Astrocyte of the hippocampus (primary cell): ENCODE measurements at regions not wholly inside any gene's neighbourhood (a gene's known extent, or its start where the extent isn't known, plus 50 kb on each side); places are given as distances from the start of the nearest gene placed in this dataset.
"Not testable (repeated sequence)": the region's sequence is repeated elsewhere in the genome, so short reads cannot be mapped to it uniquely, and the experiment has no call there.

Experiments
- DNase-seq: peaks from one replicate; pipeline ENCODE4 v3.0.0; 2011; ENCODE audit warnings: low read depth, low spot score

- not testable (repeated sequence) for DNase-seq
Observed at GRCh38 chrX:153266140-153266539, 55.4 kb downstream of the PNMA6F start.

DNA sequence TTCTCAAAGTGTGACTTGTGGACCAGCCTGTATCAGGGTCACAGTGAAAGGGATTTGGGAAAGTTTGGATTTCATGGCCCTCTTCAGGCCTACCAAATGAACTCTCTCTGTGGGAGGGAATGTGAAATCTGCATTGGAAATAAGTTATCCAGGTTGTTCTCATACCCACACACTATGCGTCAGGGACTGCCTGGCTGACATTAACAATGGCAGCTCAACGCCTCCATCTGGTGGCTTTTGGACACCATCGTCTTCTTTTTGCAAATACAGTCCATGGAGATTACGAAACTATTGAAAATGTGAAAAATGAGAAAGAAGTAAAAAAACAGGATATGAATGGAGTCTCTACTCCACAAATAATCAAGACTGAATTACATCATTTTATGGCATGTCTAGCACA, 61.1 kb downstream of the PNMA6F start:
- DNase-seq, result not testable (repeated sequence)

GRCh38 chrX:153253239-153253638, 68.3 kb downstream of the PNMA6F start:
- not testable (repeated sequence) for DNase-seq

- DNase-seq, result not testable (repeated sequence)
Observed at GRCh38 chrX:153252378-153253129, 69.0 kb downstream of the PNMA6F start.

GRCh38 chrX:153251952-153252351, 69.6 kb downstream of the PNMA6F start:
- DNase-seq, result not testable (repeated sequence)

DNA sequence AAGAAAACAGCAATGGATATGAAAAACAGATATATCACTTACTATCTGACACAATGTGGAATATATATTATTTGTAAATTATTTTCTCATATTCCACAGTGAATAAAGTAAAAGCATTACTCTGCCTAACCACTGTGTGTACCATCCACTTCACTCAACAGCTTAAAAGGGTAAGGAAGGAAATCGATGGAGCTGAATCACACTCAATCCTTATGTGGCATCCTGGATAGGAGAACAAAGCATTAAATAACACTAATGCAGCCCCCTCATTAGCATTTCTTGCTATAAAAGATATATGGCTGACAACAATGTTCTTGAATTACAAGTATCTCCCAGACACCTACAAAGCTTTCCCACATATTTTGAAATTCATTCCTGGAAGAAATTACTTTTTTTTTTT, 70.8 kb downstream of the PNMA6F start:
- not testable (repeated sequence) for DNase-seq

DNA sequence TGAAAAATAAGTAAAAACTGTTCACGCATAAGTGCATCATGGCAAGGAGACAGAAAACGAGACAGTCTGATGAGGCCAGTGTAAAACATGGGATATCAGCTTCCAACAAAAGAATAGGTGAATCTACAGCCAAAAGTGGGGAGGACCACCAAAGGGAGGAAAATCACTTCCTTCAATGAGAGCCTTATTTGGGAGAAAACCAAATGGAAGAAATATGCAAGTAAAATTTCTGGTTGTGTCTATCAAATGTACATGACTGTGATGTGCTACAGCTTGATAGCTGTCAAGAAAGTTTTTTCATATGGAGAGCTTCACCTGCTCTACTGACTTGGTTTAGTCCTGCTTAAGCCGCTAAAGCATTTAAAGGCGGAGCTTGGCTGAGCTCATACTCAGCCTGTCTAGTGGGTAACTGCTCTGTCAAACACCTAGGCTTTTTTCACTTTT, 66.2 kb downstream of the MAGEA1 start:
- peak; percentile 31 for DNase-seq

DNA sequence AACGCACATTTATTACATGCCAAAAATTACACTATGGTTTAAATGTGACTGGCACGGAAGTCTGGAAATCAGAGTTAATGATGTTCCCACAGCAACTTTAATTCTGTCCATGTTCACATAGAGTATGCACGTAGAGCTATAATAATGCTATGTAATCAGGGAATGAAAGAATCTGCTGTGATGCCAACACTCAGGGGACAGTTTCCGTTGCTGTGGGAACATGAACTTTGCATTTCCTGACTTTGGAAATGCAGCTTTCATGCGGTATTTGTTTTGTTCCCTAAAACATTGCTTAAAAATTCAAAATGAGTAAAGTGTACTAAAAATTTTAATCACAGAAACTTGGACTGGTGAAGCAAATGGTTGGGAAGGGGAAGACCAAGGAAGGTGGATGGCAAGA, 65.7 kb downstream of the MAGEA1 start:
- DNase-seq, result no peak

DNA sequence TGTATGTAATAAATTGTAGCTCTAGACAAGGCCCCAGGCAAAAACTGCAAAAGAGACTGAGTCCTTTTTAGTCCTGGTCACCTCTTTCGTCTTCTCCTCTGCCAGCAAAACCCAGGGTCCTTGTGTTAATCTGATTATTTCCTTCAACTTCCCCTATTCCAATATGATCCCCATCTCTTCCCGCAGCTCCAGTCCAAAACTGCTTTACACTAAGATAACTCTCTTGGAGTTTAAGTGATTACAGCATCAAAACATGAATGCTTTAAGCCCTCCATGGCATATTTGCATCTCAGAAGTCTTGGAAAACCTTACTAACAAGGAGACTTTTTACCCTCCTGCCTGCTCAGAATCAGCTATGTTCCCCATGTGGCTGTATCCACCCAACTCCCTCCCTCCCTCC, 59.3 kb downstream of the MAGEA1 start:
- DNase-seq, result no peak
